ENCODE measurements at regions not wholly inside any gene's neighbourhood (a gene's known extent, or its start where the extent isn't known, plus 50 kb on each side); places are given as distances from the start of the nearest gene placed in this dataset.

- TF ChIP-seq POLR2A (IDR thresholded peaks at IDR 0.05) (no peak), CTCF (IDR thresholded peaks at IDR 0.05) (no peak)
Observed at GRCh38 chr5:3429962-3430361, 165.7 kb upstream of the IRX1 start.

All from tibial nerve (tissue), 3 donors.